ENCODE measurements at regions not wholly inside any gene's neighbourhood (a gene's known extent, or its start where the extent isn't known, plus 50 kb on each side); places are given as distances from the start of the nearest gene placed in this dataset.

- Histone ChIP-seq H3K27me3 (ENCODE audit: insufficient read depth, low read length) (no peaks in the 10 kb centered on the region), H3K27ac (ENCODE audit: low read depth, low read length) (no peak overlapping the region), H2AFZ (ENCODE audit: low read length, unreplicated experiment) (no peak overlapping the region), H3K4me3 (ENCODE audit: low read depth, low read length) (no peak overlapping the region), H3K79me2 (ENCODE audit: control insufficient read depth, insufficient read depth, low read length, unreplicated experiment) (no peaks in the 10 kb centered on the region), H3K36me3 (ENCODE audit: insufficient read depth, low read length) (no peaks in the 10 kb centered on the region), H3K4me1 (ENCODE audit: control insufficient read depth, insufficient read depth, low read length, unreplicated experiment) (no peaks in the 10 kb centered on the region)
These were observed 369.7 kb downstream of the EPHA4 start for GRCh38 chr2:221202431-221202830.

- H3K79me2 ChIP-seq (ENCODE audit: control insufficient read depth, insufficient read depth, low read length, unreplicated experiment) = no peaks in the 10 kb centered on the region
- no peaks in the 10 kb centered on the region for H3K36me3 ChIP-seq (ENCODE audit: insufficient read depth, low read length)
- no peaks in the 10 kb centered on the region for H3K27me3 ChIP-seq (ENCODE audit: insufficient read depth, low read length)
- no peak overlapping the region for H3K4me3 ChIP-seq (ENCODE audit: low read depth, low read length)
- H3K4me1 ChIP-seq (ENCODE audit: control insufficient read depth, insufficient read depth, low read length, unreplicated experiment) = no peaks in the 10 kb centered on the region
- H3K27ac ChIP-seq (ENCODE audit: low read depth, low read length) = no peak overlapping the region
- H2AFZ ChIP-seq (ENCODE audit: low read length, unreplicated experiment) = no peak overlapping the region
These were observed 369.0 kb downstream of the EPHA4 start for GRCh38 chr2:221203125-221203524.

GRCh38 chr2:221203856-221204255 is 368.2 kb downstream of the EPHA4 start:
- Histone ChIP-seq H3K36me3 (ENCODE audit: insufficient read depth, low read length) (no peaks in the 10 kb centered on the region), H3K4me1 (ENCODE audit: control insufficient read depth, insufficient read depth, low read length, unreplicated experiment) (no peaks in the 10 kb centered on the region), H3K79me2 (ENCODE audit: control insufficient read depth, insufficient read depth, low read length, unreplicated experiment) (no peaks in the 10 kb centered on the region), H3K27me3 (ENCODE audit: insufficient read depth, low read length) (no peaks in the 10 kb centered on the region), H3K4me3 (ENCODE audit: low read depth, low read length) (no peak overlapping the region), H3K27ac (ENCODE audit: low read depth, low read length) (no peak overlapping the region), H2AFZ (ENCODE audit: low read length, unreplicated experiment) (no peak overlapping the region)

GRCh38 chr2:221204699-221205098 is 367.4 kb downstream of the EPHA4 start:
- no peak overlapping the region for H3K27ac ChIP-seq (ENCODE audit: low read depth, low read length)
- H3K4me1 ChIP-seq (ENCODE audit: control insufficient read depth, insufficient read depth, low read length, unreplicated experiment) = no peaks in the 10 kb centered on the region
- H2AFZ ChIP-seq (ENCODE audit: low read length, unreplicated experiment) = no peak overlapping the region
- no peaks in the 10 kb centered on the region for H3K36me3 ChIP-seq (ENCODE audit: insufficient read depth, low read length)
- H3K27me3 ChIP-seq (ENCODE audit: insufficient read depth, low read length) = no peaks in the 10 kb centered on the region
- H3K4me3 ChIP-seq (ENCODE audit: low read depth, low read length) = no peak overlapping the region
- no peaks in the 10 kb centered on the region for H3K79me2 ChIP-seq (ENCODE audit: control insufficient read depth, insufficient read depth, low read length, unreplicated experiment)

- Histone ChIP-seq H3K4me3 (ENCODE audit: low read depth, low read length) (no peak overlapping the region), H3K27me3 (ENCODE audit: insufficient read depth, low read length) (no peaks in the 10 kb centered on the region), H2AFZ (ENCODE audit: low read length, unreplicated experiment) (no peak overlapping the region), H3K27ac (ENCODE audit: low read depth, low read length) (no peak overlapping the region), H3K79me2 (ENCODE audit: control insufficient read depth, insufficient read depth, low read length, unreplicated experiment) (no peaks in the 10 kb centered on the region), H3K4me1 (ENCODE audit: control insufficient read depth, insufficient read depth, low read length, unreplicated experiment) (no peaks in the 10 kb centered on the region), H3K36me3 (ENCODE audit: insufficient read depth, low read length) (no peaks in the 10 kb centered on the region)
These were observed 366.9 kb downstream of the EPHA4 start for GRCh38 chr2:221205103-221205673.

- H3K4me1 ChIP-seq (ENCODE audit: control insufficient read depth, insufficient read depth, low read length, unreplicated experiment) = no peaks in the 10 kb centered on the region
- no peaks in the 10 kb centered on the region for H3K36me3 ChIP-seq (ENCODE audit: insufficient read depth, low read length)
- H3K79me2 ChIP-seq (ENCODE audit: control insufficient read depth, insufficient read depth, low read length, unreplicated experiment) = no peaks in the 10 kb centered on the region
- no peak overlapping the region for H3K27ac ChIP-seq (ENCODE audit: low read depth, low read length)
- H2AFZ ChIP-seq (ENCODE audit: low read length, unreplicated experiment) = no peak overlapping the region
- no peaks in the 10 kb centered on the region for H3K27me3 ChIP-seq (ENCODE audit: insufficient read depth, low read length)
- H3K4me3 ChIP-seq (ENCODE audit: low read depth, low read length) = no peak overlapping the region
These were observed 361.4 kb downstream of the EPHA4 start for GRCh38 chr2:221210686-221211085.

- no peaks in the 10 kb centered on the region for H3K27me3 ChIP-seq (ENCODE audit: insufficient read depth, low read length)
- H2AFZ ChIP-seq (ENCODE audit: low read length, unreplicated experiment) = no peak overlapping the region
- H3K79me2 ChIP-seq (ENCODE audit: control insufficient read depth, insufficient read depth, low read length, unreplicated experiment) = no peaks in the 10 kb centered on the region
- no peaks in the 10 kb centered on the region for H3K4me1 ChIP-seq (ENCODE audit: control insufficient read depth, insufficient read depth, low read length, unreplicated experiment)
- H3K36me3 ChIP-seq (ENCODE audit: insufficient read depth, low read length) = no peaks in the 10 kb centered on the region
- H3K27ac ChIP-seq (ENCODE audit: low read depth, low read length) = no peak overlapping the region
- no peak overlapping the region for H3K4me3 ChIP-seq (ENCODE audit: low read depth, low read length)
These were observed 360.5 kb downstream of the EPHA4 start for GRCh38 chr2:221211653-221212052.

GRCh38 chr2:221212105-221212504 is 360.0 kb downstream of the EPHA4 start:
- Histone ChIP-seq H3K4me3 (ENCODE audit: low read depth, low read length) (no peak overlapping the region), H3K4me1 (ENCODE audit: control insufficient read depth, insufficient read depth, low read length, unreplicated experiment) (no peaks in the 10 kb centered on the region), H3K79me2 (ENCODE audit: control insufficient read depth, insufficient read depth, low read length, unreplicated experiment) (no peaks in the 10 kb centered on the region), H2AFZ (ENCODE audit: low read length, unreplicated experiment) (no peak overlapping the region), H3K36me3 (ENCODE audit: insufficient read depth, low read length) (no peaks in the 10 kb centered on the region), H3K27me3 (ENCODE audit: insufficient read depth, low read length) (no peaks in the 10 kb centered on the region), H3K27ac (ENCODE audit: low read depth, low read length) (no peak overlapping the region)

- Histone ChIP-seq H3K4me3 (ENCODE audit: low read depth, low read length) (no peak overlapping the region), H3K27me3 (ENCODE audit: insufficient read depth, low read length) (no peaks in the 10 kb centered on the region), H3K79me2 (ENCODE audit: control insufficient read depth, insufficient read depth, low read length, unreplicated experiment) (no peaks in the 10 kb centered on the region), H3K27ac (ENCODE audit: low read depth, low read length) (no peak overlapping the region), H2AFZ (ENCODE audit: low read length, unreplicated experiment) (no peak overlapping the region), H3K36me3 (ENCODE audit: insufficient read depth, low read length) (no peaks in the 10 kb centered on the region), H3K4me1 (ENCODE audit: control insufficient read depth, insufficient read depth, low read length, unreplicated experiment) (no peaks in the 10 kb centered on the region)
These were observed 356.6 kb downstream of the EPHA4 start for GRCh38 chr2:221215487-221215886.

GRCh38 chr2:221216636-221217035 is 355.5 kb downstream of the EPHA4 start:
- no peaks in the 10 kb centered on the region for H3K36me3 ChIP-seq (ENCODE audit: insufficient read depth, low read length)

GRCh38 chr2:221225752-221226151 is 346.4 kb downstream of the EPHA4 start:
- no peak overlapping the region for H2AFZ ChIP-seq (ENCODE audit: low read length, unreplicated experiment)
- no peak overlapping the region for H3K27ac ChIP-seq (ENCODE audit: low read depth, low read length)
- H3K36me3 ChIP-seq (ENCODE audit: insufficient read depth, low read length) = no peaks in the 10 kb centered on the region
- no peaks in the 10 kb centered on the region for H3K79me2 ChIP-seq (ENCODE audit: control insufficient read depth, insufficient read depth, low read length, unreplicated experiment)
- no peaks in the 10 kb centered on the region for H3K27me3 ChIP-seq (ENCODE audit: insufficient read depth, low read length)
- H3K4me3 ChIP-seq (ENCODE audit: low read depth, low read length) = no peak overlapping the region
- no peaks in the 10 kb centered on the region for H3K4me1 ChIP-seq (ENCODE audit: control insufficient read depth, insufficient read depth, low read length, unreplicated experiment)

More at GRCh38 chr2:221216636-221217035, 355.5 kb downstream of the EPHA4 start:
- Histone ChIP-seq H3K4me3 (ENCODE audit: low read depth, low read length) (no peak overlapping the region), H3K4me1 (ENCODE audit: control insufficient read depth, insufficient read depth, low read length, unreplicated experiment) (no peaks in the 10 kb centered on the region), H3K27me3 (ENCODE audit: insufficient read depth, low read length) (no peaks in the 10 kb centered on the region), H3K79me2 (ENCODE audit: control insufficient read depth, insufficient read depth, low read length, unreplicated experiment) (no peaks in the 10 kb centered on the region), H2AFZ (ENCODE audit: low read length, unreplicated experiment) (no peak overlapping the region), H3K27ac (ENCODE audit: low read depth, low read length) (no peak overlapping the region)
